ENCODE measurements at regions not wholly inside any gene's neighbourhood (a gene's known extent, or its start where the extent isn't known, plus 50 kb on each side); places are given as distances from the start of the nearest gene placed in this dataset.

DNA sequence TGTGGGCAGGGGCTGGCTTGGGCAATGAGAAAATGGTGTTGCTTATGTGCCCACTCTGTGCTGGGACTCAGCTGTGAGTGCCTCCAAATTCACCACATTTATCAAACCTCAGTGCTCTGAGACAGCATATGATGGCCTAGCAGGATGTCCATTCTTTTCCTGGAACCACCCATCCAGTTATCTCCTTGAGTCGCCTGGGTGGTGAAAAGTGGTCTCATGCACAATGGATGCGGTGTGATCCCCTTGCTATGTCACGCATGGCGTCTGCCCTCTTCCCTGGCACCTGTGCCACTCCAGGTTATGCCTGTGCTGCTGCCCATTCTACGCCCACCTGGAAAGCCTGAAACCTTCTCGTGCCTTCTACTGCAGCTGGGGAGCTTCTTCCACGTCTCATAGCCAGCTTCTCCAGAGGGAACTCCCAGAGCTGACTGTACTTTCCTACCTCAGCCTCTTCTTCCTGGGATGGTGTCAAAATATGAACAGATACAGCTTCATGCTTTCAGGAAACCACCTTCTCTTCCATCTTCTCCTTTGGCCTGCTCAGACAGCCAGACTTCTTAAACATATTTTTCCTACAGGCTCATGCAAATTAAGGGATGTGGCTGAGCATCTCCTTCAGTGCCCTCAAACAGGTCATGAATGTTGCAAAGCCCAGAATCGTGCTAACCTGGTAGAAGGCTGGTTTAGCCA, 147.3 kb downstream of the PFKFB3 start:
- DNase-seq, result no peak
- intact Hi-C loops (cut with DNase I), result no loop called here

DNA sequence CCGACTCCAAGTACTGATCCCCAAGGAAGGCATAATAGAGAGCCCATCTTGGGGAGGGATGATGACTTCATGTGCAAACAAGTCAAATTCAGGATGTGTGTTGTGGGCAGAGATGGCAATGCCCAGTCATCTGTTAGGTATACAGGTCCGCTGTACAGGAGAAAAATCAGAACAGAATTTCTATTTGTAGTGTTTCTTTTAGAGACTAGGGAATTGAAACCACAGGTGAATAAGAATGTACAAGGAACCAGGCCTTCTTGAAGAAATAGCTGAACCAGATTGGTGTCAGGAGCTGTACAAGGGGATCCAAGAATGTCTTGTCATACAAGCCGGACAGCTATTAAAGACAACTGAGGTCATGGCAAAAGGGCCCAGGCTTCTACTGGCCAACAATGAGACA, 147.9 kb downstream of the PFKFB3 start:
- Histone ChIP-seq H3K4me3 (no peak overlapping the region), H3K27ac (no peak overlapping the region), H3K27me3 (ENCODE audit: low read depth) (no peaks in the 10 kb centered on the region), H3K36me3 (no peaks in the 10 kb centered on the region), H3K9me3 (no peaks in the 10 kb centered on the region), H3K4me1 (peaks cover 27% of the 10 kb centered on the region)
- DNase-seq (no peak), ATAC-seq (no peak)
- intact Hi-C loops (cut with DNase I), result no loop called here
- TF ChIP-seq, protein P1, sequence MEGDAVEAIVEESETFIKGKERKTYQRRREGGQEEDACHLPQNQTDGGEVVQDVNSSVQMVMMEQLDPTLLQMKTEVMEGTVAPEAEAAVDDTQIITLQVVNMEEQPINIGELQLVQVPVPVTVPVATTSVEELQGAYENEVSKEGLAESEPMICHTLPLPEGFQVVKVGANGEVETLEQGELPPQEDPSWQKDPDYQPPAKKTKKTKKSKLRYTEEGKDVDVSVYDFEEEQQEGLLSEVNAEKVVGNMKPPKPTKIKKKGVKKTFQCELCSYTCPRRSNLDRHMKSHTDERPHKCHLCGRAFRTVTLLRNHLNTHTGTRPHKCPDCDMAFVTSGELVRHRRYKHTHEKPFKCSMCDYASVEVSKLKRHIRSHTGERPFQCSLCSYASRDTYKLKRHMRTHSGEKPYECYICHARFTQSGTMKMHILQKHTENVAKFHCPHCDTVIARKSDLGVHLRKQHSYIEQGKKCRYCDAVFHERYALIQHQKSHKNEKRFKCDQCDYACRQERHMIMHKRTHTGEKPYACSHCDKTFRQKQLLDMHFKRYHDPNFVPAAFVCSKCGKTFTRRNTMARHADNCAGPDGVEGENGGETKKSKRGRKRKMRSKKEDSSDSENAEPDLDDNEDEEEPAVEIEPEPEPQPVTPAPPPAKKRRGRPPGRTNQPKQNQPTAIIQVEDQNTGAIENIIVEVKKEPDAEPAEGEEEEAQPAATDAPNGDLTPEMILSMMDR (IDR thresholded peaks at IDR 0.05), result no peak

More for the DNA sequence above, 147.3 kb downstream of the PFKFB3 start:
- Histone ChIP-seq H3K9me3 (no peaks in the 10 kb centered on the region), H3K27me3 (ENCODE audit: low read depth) (no peaks in the 10 kb centered on the region), H3K4me3 (no peak overlapping the region), H3K27ac (no peak overlapping the region), H3K4me1 (peaks cover 27% of the 10 kb centered on the region), H3K36me3 (no peaks in the 10 kb centered on the region)
- TF ChIP-seq, protein P1 (IDR thresholded peaks at IDR 0.05), result no peak
- no peak for ATAC-seq

DNA sequence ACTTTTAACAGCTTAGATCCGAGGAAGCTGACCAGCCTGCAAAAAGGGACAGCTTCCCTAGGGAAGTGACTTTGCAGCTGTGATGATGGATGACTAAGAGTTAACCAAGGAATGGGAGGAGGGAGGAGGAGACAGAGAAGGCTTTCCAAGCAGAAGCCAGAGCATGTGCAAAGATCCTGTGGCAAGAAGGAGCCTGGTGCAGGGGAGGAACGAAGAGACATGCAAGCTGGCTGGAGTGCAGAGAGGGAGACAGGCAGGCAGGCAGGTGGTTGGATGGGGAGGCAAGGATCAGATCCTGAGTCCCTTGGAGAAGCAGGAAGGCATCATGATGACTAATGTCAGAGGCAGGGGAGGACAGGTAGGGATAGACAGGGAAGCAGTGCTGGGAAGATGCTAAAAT, 148.8 kb downstream of the PFKFB3 start:
- no peaks in the 10 kb centered on the region for H3K36me3 ChIP-seq
- peaks cover 26% of the 10 kb centered on the region for H3K4me1 ChIP-seq
- TF ChIP-seq, protein P1 (IDR thresholded peaks at IDR 0.05), result no peak
- intact Hi-C loops (cut with DNase I), result no loop called here
- no peak overlapping the region for H3K4me3 ChIP-seq
- no peak for DNase-seq
- H3K27me3 ChIP-seq (ENCODE audit: low read depth), result no peaks in the 10 kb centered on the region
- ATAC-seq, result no peak
- peaks cover 6% of the 10 kb centered on the region for H3K9me3 ChIP-seq
- H3K27ac ChIP-seq, result no peak overlapping the region

DNA sequence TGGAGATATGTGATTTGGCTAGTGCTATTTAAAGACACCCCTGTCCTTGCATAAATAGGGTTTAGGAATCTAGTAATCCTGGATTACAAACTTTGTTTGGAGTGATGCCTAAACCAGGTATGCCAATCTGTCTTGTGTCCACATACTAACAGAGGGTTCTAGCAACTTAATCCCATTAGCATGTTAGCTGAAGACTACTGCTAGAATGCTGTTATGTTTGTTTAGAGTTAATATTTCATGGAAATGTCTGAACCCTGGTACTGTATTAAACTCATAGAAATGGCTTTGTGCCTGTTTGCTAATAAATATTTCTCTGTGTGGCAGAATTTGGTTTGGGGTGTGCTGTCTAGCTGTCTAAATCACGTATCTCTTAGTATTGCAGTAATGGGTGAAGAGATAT, 150.8 kb downstream of the PFKFB3 start:
- DNase-seq, result no peak
- Histone ChIP-seq H3K4me1 (peaks cover 6% of the 10 kb centered on the region), H3K9me3 (peaks cover 11% of the 10 kb centered on the region), H3K36me3 (no peaks in the 10 kb centered on the region), H3K4me3 (no peak overlapping the region), H3K27ac (no peak overlapping the region), H3K27me3 (ENCODE audit: low read depth) (no peaks in the 10 kb centered on the region)
- ATAC-seq, result no peak
- intact Hi-C loops (cut with DNase I), result no loop called here
- TF ChIP-seq, protein P1 (IDR thresholded peaks at IDR 0.05), result no peak

DNA sequence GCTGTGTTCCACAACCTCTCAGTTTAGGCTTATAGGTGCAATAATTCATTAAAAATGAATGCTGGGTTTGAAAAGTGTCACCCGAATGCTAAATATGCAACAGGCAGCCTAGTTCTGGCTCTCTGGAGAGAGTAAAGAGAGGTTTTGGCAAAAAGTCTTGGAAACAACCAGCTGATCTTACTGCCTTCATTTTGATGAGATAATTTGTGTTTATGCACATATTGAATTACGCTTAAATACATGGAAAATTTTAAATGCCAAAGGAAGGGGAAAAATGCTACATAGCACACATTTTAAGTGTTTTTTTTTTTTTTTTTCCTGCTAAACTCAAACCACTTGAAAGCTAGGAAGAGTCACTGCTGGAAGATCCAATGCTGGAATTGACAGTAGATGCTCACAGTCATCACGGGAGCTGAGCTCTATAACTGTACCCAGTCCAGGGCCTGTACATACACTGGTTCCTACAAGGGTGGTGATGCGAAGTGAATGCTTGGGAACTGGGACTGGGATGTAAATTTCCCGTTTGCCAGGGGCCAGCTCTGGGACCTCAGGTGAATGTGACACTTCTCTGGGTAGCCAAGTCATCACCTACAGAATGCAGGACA, 151.5 kb downstream of the PFKFB3 start:
- ATAC-seq, result no peak
- no peak overlapping the region for H3K27ac ChIP-seq
- peaks cover 11% of the 10 kb centered on the region for H3K9me3 ChIP-seq
- intact Hi-C loops (cut with DNase I), result no loop called here
- no peaks in the 10 kb centered on the region for H3K27me3 ChIP-seq (ENCODE audit: low read depth)
- no peak overlapping the region for H3K4me3 ChIP-seq
- DNase-seq, result no peak
- TF ChIP-seq, protein P1 (IDR thresholded peaks at IDR 0.05), result no peak
- no peaks in the 10 kb centered on the region for H3K36me3 ChIP-seq
- no peaks in the 10 kb centered on the region for H3K4me1 ChIP-seq
